HG02588 (cell line): ENCODE measurements at regions not wholly inside any gene's neighbourhood (a gene's known extent, or its start where the extent isn't known, plus 50 kb on each side); places are given as distances from the start of the nearest gene placed in this dataset.

Experiments used
- ATAC-seq: cut with Tn5 transposase; IDR thresholded peaks from one replicate; pipeline ENCODE4 v1.9.1; 2021; ENCODE audit warnings: mild to moderate bottlenecking, moderate library complexity; ENCODE audit not compliant: unreplicated experiment

DNA sequence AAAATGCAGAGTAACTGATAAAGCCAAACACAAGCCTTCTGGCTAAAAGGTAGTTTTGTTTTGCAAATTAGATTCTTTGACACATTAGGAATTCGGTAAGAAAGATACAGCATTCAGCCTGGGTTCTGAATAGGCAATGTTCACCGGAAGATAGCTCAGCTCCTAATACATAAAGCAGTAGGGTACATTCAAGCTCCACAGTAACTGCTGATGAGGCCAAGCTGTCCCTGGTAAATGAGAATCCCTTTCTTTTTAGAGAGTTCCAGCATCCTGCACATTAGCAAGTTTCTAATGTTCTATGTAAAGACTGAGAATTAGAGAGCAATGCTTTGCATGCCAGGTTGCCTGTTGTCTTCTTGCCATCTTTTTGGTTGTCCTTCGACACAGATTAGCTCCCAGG lies 316.3 kb upstream of the SLC14A2 start:
- no peak for ATAC-seq

- ATAC-seq, result no peak
These were observed 312.2 kb upstream of the SLC14A2 start for GRCh38 chr18:45303026-45303425.

GRCh38 chr18:45304558-45304957 lies 310.7 kb upstream of the SLC14A2 start:
- ATAC-seq, result no peak

- ATAC-seq, result no peak
These were observed 302.6 kb upstream of the SLC14A2 start for GRCh38 chr18:45312555-45313126.

DNA sequence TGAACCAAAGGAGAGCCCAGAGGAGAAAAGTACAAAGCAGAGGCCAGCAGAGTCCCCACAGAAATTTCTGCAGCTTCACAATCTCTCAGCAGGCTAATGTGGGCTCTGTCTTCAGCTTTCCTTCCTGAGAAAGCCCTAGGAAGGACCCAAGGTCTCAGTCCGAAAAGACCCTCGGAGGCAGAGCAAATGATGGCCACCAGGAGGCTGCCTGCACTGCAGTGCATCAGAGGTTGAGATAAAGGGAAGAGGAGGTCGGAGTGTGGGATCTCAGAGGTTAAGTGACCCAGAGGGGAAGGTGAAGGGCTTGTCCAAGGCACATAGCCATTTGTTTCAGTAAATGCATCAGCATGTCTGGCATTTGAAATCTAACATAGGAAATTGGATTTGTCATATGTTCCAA lies 299.1 kb upstream of the SLC14A2 start:
- ATAC-seq, result no peak

- no peak for ATAC-seq
These were observed 297.2 kb upstream of the SLC14A2 start for GRCh38 chr18:45317948-45318640.

- no peak for ATAC-seq
These were observed 294.6 kb upstream of the SLC14A2 start for GRCh38 chr18:45320724-45321123.

- ATAC-seq, result no peak
These were observed 293.8 kb upstream of the SLC14A2 start for GRCh38 chr18:45321520-45321919.

GRCh38 chr18:45322343-45322742 lies 292.9 kb upstream of the SLC14A2 start:
- ATAC-seq, result no peak

- no peak for ATAC-seq
These were observed 291.2 kb upstream of the SLC14A2 start for GRCh38 chr18:45324101-45324494.

- no peak for ATAC-seq
These were observed 290.7 kb upstream of the SLC14A2 start for GRCh38 chr18:45324495-45325113.

GRCh38 chr18:45325778-45326177 lies 289.5 kb upstream of the SLC14A2 start:
- ATAC-seq, result no peak

DNA sequence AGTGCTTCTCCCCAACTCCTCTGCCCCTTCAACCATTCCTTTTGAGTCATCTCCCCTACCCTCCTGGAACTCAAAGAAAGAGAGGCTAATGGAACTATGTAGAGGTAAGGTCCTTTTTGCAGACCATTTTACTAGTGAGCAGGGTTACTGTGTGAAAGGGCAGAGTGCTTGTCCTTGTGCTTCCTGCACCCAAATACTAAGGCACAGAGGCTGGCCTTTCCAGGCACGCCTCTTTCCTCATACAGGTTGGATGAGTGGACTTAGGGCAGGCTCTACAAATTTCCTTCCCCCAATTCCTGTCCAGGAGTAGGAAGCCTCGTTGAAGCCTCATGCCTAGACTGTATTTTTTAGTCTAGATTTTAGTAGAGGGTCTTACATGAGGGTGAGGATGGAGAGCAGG lies 288.8 kb upstream of the SLC14A2 start:
- no peak for ATAC-seq

GRCh38 chr18:45328296-45328695 lies 287.0 kb upstream of the SLC14A2 start:
- ATAC-seq, result no peak

GRCh38 chr18:45328811-45329210 lies 286.5 kb upstream of the SLC14A2 start:
- no peak for ATAC-seq

- ATAC-seq, result no peak
These were observed 286.0 kb upstream of the SLC14A2 start for GRCh38 chr18:45329316-45329715.

- no peak for ATAC-seq
These were observed 285.1 kb upstream of the SLC14A2 start for GRCh38 chr18:45330170-45330594.

DNA sequence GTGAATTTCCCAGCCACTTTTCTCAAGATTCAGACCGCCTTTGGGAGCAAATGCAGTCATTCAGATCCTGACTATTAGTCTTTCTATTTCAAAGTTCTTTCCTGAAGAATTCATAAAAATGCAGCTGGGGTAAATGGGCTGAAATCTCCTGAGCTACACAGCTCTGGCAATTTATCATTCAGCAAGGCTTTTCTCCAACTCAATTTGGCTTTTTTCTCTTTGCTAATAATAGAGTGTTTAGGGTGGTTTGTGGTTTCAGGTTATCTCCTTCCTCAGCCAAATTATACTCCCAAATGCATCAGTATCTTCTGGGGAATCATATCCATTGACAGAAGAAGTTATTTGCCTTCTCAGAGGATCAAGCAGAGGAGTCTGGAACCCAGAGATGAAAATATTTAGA lies 282.4 kb upstream of the SLC14A2 start:
- no peak for ATAC-seq

DNA sequence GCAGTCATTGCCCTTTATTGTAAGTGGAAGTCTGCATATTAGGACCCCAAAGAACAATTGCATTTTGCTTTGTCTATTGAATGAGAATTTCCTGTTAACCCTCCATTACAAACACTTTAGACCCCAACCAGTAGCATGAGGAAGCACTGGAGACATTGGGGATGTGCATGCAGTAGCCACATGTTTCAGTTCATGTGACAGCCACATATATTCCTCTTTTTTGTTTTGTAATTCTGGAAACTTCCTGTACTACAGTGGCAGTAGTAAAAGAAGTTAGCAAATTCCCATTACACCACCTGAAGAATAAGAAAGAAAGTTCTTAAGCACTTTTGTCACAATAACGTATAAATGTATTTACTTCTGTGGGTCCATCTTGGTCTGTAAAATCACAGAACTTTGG lies 281.1 kb upstream of the SLC14A2 start:
- no peak for ATAC-seq

DNA sequence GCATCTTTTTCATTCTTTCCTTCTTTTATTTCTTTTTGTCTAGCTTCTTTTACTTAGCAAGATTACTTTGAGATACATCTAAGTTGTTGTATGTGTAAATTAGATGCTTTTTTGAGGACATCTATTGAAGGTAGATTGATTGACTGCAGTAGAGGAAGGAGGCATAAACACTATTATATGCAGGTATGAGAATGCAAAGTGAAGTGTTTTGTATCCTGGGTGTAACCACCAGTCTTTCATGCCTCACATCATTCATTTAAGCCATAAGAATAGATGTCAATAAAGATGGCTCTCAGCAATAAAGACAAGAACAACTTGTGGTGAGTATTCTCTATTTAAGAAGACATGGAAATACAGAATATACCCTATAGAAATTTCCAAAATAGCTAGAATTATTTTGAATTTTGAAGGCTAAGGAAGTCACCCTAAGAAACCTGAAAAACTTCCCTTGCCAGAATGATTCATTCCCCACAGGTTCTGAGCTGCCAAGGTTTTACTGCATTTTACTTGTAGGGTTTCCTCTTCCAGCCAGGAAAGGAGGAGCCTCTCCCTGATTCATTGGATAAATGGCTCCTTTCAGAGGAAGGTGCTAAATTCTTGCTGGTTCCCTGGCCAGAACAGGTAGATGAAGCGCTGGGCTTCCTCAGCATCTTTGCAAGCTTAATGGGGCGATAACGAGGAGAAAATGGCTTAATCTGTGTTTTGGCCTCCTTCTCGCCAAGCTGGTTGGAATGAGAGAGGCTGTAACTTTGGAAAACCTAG lies 279.8 kb upstream of the SLC14A2 start:
- ATAC-seq, result no peak

DNA sequence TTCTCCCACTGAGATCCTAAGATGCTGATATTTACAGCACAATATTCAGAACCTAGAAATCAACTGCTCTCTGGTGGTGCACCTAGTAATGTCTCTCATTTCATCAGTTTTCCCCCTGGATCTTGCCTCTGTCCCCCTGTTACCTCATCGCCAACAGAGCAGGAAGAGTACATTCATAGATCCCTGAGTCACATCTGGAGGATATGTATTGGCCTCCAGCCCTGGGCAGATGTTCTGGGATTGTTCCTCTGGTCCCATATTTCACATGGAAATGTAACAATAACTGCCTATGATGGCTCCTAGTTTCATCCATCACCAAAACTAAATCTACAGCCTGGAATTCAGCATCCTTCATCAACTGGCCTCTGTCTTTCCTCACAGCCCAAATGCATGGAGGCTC lies 278.8 kb upstream of the SLC14A2 start:
- no peak for ATAC-seq

DNA sequence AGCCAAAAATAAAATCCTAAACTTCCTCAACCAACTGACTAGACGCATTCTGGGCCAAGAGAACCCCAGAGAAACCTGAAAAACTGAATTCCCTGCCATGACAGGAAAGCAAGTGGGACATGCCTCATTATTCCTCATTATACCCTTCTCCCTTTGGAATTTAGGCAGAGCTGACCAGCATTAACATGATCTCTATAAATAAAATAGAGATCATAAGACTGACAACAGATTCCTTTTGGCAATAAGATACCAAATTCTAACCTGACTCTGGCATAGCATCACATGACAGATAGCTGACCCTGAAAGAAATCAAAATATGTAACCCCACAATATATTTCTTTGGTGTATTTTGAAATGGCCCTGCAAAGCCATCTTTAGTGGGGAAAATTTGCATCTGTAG lies 277.8 kb upstream of the SLC14A2 start:
- ATAC-seq, result no peak
